ENCODE measurements at regions not wholly inside any gene's neighbourhood (a gene's known extent, or its start where the extent isn't known, plus 50 kb on each side); places are given as distances from the start of the nearest gene placed in this dataset.

DNA sequence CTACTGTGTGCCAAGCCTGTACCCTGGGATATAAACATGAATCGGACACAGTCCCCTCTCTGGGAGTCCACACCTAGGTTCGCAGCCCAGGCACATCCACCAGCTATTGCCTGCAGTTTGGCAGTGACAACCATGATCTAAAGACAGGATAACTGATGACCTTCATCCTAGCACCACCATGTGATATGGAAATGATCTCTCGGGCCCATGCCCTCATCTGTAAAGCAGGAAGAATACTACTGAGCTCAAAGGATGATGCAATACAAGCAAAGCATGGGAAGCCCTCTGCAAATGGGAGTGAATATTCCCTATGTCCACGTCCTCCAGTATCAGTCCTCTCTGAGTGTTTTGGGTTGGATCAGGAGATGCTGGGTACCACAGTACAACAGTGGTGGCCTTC, 80.9 kb upstream of the MSX1 start:
- no peaks in the 10 kb centered on the region for H3K36me3 ChIP-seq (replicated peaks in 1 of 2; ENCODE audit: control insufficient read depth in 1 of 2, insufficient read depth in 2 of 2, low read length in 1 of 2)
- H3K9me3 ChIP-seq, result no peaks in the 10 kb centered on the region
- CTCF ChIA-PET, result interaction anchor here (1.4 to 2.0 kb wide), 4 partner anchors 12 to 298 kb away, joined by 4 to 6 read pairs (median 4); no protein-coding TSS in a partner anchor
- no peak overlapping the region for H2AFZ ChIP-seq (ENCODE audit: low read depth)
- no peaks in the 10 kb centered on the region for H3K9me2 ChIP-seq
- no peak overlapping the region for H3K9ac ChIP-seq
- no peaks in the 10 kb centered on the region for H4K20me1 ChIP-seq (ENCODE audit: insufficient read depth)
- no peak overlapping the region for H3K4me2 ChIP-seq
- POLR2A ChIA-PET, result no interaction called here
- WGBS (ENCODE audit: low lambda C conversion rate), result 64% methylated on average over 3 of the region's 4 CpGs
- no peak for DNase-seq
- no peak overlapping the region for H3K27ac ChIP-seq (ENCODE audit: low read depth in 2 of 2, low read length in 1 of 2)
- H3K4me3 ChIP-seq (ENCODE audit: low read depth in 2 of 2, low read length in 1 of 2), result no peak overlapping the region
- TF ChIP-seq RAD21 (IDR thresholded peaks at IDR 0.05; ENCODE audit: low read length), result no peak
- TF ChIP-seq, protein P1, sequence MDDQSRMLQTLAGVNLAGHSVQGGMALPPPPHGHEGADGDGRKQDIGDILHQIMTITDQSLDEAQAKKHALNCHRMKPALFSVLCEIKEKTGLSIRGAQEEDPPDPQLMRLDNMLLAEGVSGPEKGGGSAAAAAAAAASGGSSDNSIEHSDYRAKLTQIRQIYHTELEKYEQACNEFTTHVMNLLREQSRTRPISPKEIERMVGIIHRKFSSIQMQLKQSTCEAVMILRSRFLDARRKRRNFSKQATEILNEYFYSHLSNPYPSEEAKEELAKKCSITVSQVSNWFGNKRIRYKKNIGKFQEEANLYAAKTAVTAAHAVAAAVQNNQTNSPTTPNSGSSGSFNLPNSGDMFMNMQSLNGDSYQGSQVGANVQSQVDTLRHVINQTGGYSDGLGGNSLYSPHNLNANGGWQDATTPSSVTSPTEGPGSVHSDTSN (IDR thresholded peaks at IDR 0.05), result no peak
- TF ChIP-seq CHD2 (IDR thresholded peaks at IDR 0.05; ENCODE audit: low read length, partially characterized antibody), result no peak
- TF ChIP-seq, protein P2, sequence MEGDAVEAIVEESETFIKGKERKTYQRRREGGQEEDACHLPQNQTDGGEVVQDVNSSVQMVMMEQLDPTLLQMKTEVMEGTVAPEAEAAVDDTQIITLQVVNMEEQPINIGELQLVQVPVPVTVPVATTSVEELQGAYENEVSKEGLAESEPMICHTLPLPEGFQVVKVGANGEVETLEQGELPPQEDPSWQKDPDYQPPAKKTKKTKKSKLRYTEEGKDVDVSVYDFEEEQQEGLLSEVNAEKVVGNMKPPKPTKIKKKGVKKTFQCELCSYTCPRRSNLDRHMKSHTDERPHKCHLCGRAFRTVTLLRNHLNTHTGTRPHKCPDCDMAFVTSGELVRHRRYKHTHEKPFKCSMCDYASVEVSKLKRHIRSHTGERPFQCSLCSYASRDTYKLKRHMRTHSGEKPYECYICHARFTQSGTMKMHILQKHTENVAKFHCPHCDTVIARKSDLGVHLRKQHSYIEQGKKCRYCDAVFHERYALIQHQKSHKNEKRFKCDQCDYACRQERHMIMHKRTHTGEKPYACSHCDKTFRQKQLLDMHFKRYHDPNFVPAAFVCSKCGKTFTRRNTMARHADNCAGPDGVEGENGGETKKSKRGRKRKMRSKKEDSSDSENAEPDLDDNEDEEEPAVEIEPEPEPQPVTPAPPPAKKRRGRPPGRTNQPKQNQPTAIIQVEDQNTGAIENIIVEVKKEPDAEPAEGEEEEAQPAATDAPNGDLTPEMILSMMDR (IDR thresholded peaks at IDR 0.05), result no peak
- no peak for TF ChIP-seq FOSL2 (IDR thresholded peaks at IDR 0.05; ENCODE audit: borderline replicate concordance, low read depth)
- no peak for TF ChIP-seq GATA2 (CRISPR knock-in tag; IDR thresholded peaks at IDR 0.05)
- no peak for TF ChIP-seq TAF1 (IDR thresholded peaks at IDR 0.05; ENCODE audit: borderline replicate concordance, low read depth, low read length)
- TF ChIP-seq, protein P3, sequence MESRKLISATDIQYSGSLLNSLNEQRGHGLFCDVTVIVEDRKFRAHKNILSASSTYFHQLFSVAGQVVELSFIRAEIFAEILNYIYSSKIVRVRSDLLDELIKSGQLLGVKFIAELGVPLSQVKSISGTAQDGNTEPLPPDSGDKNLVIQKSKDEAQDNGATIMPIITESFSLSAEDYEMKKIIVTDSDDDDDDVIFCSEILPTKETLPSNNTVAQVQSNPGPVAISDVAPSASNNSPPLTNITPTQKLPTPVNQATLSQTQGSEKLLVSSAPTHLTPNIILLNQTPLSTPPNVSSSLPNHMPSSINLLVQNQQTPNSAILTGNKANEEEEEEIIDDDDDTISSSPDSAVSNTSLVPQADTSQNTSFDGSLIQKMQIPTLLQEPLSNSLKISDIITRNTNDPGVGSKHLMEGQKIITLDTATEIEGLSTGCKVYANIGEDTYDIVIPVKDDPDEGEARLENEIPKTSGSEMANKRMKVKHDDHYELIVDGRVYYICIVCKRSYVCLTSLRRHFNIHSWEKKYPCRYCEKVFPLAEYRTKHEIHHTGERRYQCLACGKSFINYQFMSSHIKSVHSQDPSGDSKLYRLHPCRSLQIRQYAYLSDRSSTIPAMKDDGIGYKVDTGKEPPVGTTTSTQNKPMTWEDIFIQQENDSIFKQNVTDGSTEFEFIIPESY (IDR thresholded peaks at IDR 0.05; ENCODE audit: borderline replicate concordance, low read depth), result no peak
- TF ChIP-seq MEF2A (IDR thresholded peaks at IDR 0.05; ENCODE audit: borderline replicate concordance, low read depth), result no peak
- TF ChIP-seq, protein P4, sequence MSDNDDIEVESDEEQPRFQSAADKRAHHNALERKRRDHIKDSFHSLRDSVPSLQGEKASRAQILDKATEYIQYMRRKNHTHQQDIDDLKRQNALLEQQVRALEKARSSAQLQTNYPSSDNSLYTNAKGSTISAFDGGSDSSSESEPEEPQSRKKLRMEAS (IDR thresholded peaks at IDR 0.05; ENCODE audit: low read depth), result no peak
- TF ChIP-seq POLR2AphosphoS5 (IDR thresholded peaks at IDR 0.05; ENCODE audit: low read depth, low read length), result no peak
- TF ChIP-seq YY1 (IDR thresholded peaks at IDR 0.05; ENCODE audit: low read depth), result no peak
- TF ChIP-seq, protein P5, sequence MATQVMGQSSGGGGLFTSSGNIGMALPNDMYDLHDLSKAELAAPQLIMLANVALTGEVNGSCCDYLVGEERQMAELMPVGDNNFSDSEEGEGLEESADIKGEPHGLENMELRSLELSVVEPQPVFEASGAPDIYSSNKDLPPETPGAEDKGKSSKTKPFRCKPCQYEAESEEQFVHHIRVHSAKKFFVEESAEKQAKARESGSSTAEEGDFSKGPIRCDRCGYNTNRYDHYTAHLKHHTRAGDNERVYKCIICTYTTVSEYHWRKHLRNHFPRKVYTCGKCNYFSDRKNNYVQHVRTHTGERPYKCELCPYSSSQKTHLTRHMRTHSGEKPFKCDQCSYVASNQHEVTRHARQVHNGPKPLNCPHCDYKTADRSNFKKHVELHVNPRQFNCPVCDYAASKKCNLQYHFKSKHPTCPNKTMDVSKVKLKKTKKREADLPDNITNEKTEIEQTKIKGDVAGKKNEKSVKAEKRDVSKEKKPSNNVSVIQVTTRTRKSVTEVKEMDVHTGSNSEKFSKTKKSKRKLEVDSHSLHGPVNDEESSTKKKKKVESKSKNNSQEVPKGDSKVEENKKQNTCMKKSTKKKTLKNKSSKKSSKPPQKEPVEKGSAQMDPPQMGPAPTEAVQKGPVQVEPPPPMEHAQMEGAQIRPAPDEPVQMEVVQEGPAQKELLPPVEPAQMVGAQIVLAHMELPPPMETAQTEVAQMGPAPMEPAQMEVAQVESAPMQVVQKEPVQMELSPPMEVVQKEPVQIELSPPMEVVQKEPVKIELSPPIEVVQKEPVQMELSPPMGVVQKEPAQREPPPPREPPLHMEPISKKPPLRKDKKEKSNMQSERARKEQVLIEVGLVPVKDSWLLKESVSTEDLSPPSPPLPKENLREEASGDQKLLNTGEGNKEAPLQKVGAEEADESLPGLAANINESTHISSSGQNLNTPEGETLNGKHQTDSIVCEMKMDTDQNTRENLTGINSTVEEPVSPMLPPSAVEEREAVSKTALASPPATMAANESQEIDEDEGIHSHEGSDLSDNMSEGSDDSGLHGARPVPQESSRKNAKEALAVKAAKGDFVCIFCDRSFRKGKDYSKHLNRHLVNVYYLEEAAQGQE (IDR thresholded peaks at IDR 0.05; ENCODE audit: low read depth, low read length), result no peak
- H3K4me1 ChIP-seq (ENCODE audit: control insufficient read depth in 1 of 2, insufficient read depth in 2 of 2, low read depth in 1 of 2, low read length in 1 of 2), result peaks cover 0 to 19% of the 10 kb centered on the region in 2 experiments; a peak in 2 of 4 replicates
- no peaks in the 10 kb centered on the region for H3K27me3 ChIP-seq (ENCODE audit: insufficient read depth)
- no peaks in the 10 kb centered on the region for H3F3A ChIP-seq (replicated peaks; ENCODE audit: insufficient read depth)
- no peaks in the 10 kb centered on the region for H3K79me2 ChIP-seq (ENCODE audit: insufficient read depth)

All from SK-N-SH (cell line).